NOMO-1 (cell line): ENCODE measurements at regions not wholly inside any gene's neighbourhood (a gene's known extent, or its start where the extent isn't known, plus 50 kb on each side); places are given as distances from the start of the nearest gene placed in this dataset.
"Not testable (repeated sequence)": the region's sequence is repeated elsewhere in the genome, so short reads cannot be mapped to it uniquely, and the experiment has no call there.

ENCODE experiments used
- DNase-seq, 2 experiments: peaks; one replicate each; lab custom pipeline; 2025; ENCODE audit not compliant: unreplicated experiment in 2 of 2; lab: John Stamatoyannopoulos, UW

GRCh38 chr15:20244792-20245191 is 296.8 kb downstream of the GOLGA6L6 start:
- DNase-seq, result not testable (repeated sequence)

DNA sequence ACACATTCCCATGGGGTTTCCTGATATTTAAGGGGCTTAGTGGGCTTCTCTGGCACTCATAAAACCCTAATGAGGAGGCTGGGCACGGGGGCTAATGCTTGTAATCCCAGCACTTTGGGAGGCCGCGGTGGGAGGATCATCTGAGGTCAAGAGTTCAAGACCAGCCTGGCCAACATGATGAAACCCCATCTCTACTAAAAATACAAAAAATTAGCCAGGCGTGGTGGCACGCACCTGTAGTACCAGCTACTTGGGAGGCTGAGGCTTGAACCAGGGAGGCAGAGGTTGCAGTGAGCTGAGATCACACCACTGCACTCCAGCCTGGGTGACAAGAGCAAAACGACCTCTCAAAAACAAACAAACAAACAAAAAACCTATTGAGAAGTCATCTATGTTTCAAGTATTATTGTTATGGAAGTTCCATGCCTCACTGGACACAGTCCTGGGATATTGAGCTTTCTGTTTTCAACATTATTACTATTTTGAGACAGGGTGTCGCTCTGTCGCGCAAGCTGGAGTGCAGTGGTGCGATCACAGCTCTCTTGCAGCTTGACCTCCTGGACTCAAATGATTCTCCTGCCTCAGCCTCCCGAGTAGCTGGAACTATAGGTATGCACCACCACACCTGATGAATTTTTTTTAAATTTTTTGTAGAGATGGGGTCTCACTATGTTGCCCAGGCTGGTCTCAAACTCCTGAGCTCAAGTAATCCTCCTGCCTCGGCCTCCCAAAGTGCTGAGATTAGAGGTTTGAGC is 297.9 kb downstream of the GOLGA6L6 start:
- not testable (repeated sequence) for DNase-seq

DNA sequence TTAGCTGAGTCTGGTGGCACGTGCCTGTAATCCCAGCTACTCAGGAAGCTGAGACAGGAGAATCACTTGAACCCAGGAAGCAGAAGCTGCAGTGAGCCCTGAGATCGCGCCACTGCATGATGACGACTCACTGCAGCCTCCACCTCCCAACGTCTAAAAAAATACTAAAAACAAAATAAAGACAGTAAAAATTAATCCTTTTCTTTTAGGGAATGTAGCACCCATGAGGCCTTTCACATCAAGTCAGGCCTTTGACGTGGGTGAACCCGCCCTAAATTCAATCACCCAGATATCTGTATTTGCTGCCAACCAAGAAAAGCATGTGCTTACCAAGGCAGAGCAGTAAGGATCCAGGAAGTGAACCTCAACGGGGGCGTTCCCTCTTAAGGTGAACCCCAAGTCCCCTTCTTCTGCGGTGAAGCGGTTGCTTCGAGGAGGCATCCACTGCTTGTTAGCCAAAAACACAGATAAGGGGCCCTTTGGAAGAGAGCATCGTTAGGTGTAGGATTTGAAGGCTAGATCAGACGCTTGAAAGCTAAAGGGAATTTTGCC is 301.2 kb downstream of the GOLGA6L6 start:
- DNase-seq, result not testable (repeated sequence)

- DNase-seq, result not testable (repeated sequence)
Observed at GRCh38 chr15:20239186-20239585, 302.4 kb downstream of the GOLGA6L6 start.

DNA sequence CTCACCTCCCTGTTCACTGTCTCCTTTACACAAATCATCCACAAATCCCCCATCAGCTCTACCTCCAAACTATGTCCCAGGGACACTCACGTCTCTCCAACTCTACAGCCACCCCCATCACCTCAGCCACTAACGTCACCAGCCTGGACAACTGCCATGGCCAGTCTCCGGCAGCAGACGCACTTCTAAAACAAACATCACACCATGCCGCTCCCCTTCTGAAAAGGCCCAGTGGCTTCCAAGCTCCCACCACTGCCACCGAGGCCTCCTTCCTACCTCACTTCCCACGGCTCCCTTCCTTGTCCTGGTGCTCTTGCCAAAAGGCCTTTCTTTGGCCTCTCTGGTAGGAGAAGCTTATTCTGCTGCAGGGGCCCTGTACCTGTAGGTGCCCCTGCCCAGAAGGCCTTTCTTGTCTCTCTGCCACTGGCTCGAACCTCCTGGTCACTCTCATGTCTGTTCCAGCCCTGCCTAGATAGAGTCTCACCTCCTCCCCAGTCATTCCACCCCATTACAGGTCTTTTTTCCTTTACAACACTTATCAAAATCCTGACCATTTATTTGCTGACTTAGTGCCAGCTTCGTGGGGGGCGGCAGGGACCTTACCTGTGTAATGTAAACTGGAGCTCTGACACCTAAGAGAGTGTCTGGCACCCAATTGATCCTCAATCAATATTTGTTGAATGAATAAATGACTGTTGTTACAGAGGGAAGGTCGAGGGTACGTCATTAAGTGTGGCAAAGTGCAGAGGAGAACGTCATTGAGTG is 304.2 kb downstream of the GOLGA6L6 start:
- DNase-seq, result not testable (repeated sequence)

- not testable (repeated sequence) for DNase-seq
Observed at GRCh38 chr15:20235728-20236127, 305.9 kb downstream of the GOLGA6L6 start.

- not testable (repeated sequence) for DNase-seq
Observed at GRCh38 chr15:20234006-20234540, 307.5 kb downstream of the GOLGA6L6 start.

DNA sequence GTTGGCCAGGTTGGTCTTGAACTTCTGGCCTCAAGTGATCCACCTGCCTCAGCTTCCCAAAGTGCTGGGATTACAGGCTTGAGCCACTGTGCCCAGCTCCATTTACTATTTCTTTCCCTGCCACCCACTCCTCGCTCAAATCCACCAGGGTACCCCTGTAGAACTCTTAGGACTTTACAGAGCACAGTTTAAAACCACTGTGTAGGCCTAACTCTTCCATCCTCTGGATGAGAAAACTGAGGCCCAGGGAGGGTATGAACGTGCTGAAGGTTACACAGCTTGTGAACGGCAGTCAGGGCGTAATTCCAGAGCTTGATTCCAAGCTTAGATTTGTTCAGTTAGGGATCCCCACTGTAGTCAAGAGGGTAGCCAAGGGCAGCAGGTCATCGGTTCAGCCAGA is 309.1 kb downstream of the GOLGA6L6 start:
- not testable (repeated sequence) for DNase-seq

DNA sequence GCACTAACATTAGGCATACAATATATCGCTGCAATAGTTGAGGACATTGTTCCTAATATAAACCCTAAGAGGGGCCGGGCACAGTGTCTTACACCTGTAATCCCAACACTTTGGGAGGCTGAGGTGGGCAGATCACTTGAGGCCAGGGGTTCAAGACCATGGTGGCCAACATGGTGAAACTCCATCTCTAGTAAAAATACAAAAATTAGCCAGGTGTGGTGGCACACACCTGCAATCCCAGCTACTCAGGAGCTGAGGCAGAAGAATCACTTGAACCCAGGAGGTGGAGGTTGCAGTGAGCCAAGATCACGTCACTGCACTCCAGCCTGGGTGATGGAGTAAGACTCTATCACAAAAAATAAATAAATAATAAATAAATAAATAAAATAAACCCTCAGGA is 310.9 kb downstream of the GOLGA6L6 start:
- DNase-seq, result not testable (repeated sequence)

DNA sequence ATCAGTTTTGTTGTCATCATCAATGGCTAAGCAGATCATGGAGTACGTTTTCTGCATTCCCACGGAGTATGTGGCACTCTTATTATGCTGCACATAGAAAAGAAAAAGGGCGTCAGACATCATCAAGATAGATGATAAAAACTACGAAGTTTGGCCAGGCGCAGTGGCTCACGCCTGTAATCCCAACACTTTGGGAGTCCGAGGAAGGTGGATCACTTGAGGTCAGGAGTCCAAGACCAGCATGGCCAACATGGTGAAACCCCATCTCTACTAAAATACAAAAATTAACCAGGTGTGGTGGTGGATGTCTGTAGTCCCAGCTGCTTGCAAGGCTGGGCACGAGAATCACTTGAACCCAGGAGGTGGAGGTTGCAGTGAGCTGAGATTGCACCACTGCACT is 312.8 kb downstream of the GOLGA6L6 start:
- DNase-seq, result not testable (repeated sequence)

- not testable (repeated sequence) for DNase-seq
Observed at GRCh38 chr15:20227119-20227853, 314.3 kb downstream of the GOLGA6L6 start.

GRCh38 chr15:20226531-20226930 is 315.1 kb downstream of the GOLGA6L6 start:
- not testable (repeated sequence) for DNase-seq

DNA sequence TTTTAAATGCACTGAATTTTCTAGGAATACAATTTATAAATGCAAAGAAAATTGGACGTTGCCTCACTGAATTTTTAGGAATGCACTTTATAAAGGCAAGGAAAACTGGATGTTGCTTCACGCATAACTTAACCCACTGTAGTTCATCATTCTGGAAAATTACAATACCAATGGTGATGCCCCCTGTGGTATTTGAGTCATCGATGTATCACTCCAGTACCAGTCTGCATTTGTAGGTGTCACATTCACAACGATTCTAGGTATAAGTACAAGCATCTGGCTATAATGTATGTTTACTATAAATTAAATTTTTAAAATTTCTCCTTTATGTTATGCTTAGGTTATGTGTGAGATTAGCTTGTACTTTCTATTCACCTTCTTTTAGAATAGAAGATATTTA is 320.5 kb downstream of the GOLGA6L6 start:
- DNase-seq, result not testable (repeated sequence)

DNA sequence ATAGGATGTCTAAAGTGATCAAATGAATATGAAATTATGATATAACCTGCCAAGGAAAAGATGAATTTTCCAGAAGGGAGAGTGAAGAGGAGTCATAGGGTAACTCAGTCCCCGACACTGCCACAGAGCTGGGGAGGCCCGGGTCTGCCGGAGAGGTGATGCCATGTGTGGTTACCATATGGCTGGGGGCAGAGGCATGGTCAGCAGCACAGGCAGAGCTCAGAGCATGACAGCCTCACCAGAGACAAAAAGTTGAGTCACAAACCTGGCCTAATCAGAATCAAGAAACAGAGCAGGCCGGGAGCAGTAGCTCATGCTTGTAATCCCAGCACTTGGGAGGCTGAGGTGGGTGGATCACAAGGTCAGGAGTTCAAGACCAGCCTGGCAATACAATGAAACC is 322.4 kb downstream of the GOLGA6L6 start:
- DNase-seq, result not testable (repeated sequence)

DNA sequence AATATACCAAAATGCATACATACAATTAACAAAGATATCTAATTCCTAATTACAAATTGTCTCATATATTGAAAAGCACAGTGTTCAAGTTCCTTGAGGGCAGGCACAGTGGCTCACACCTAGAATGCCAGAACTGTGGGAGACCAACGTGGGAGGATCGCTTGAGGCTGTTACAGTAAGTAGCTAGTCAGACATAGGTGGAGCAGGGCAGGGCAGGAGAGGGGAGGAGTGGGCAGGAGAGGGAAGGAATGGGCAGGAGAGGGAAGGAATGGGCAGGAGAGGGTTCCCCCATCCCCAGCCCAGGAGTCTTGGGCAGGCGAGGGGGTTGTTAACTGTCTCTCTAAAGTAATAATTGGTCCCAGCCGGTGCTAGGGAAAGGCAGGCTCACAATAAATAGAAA is 325.9 kb downstream of the GOLGA6L6 start:
- DNase-seq, result not testable (repeated sequence)

- DNase-seq, result not testable (repeated sequence)
Observed at GRCh38 chr15:20214101-20214500, 327.5 kb downstream of the GOLGA6L6 start.

GRCh38 chr15:20211508-20211907 is 330.1 kb downstream of the GOLGA6L6 start:
- DNase-seq, result not testable (repeated sequence)

GRCh38 chr15:20209973-20210372 is 331.6 kb downstream of the GOLGA6L6 start:
- not testable (repeated sequence) for DNase-seq

GRCh38 chr15:20207607-20208006 is 334.0 kb downstream of the GOLGA6L6 start:
- DNase-seq, result not testable (repeated sequence)

DNA sequence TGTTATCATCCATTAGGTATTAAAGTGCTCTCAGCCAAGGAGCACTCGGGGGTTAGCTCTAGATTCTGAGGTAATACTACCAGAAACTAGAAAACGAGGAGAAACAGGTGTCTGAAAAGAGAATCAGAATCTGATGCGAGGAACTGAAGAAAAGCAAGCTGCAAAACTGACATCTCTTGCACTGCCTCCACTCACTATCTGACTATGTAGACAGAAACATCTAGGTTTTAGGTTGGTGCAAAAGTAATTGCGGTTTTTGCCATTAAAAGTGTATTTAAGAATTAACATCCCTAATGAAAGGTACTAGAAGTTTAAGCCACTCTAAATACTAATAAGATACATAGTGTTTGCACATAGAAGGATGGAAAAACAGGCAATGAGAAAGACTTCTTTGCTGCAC is 334.4 kb downstream of the GOLGA6L6 start:
- not testable (repeated sequence) for DNase-seq
